K562 (cell line): ENCODE measurements at regions not wholly inside any gene's neighbourhood (a gene's known extent, or its start where the extent isn't known, plus 50 kb on each side); places are given as distances from the start of the nearest gene placed in this dataset.

Experiments used
- ATAC-seq: fragments of 200-7000 bp; cut with Tn5 transposase; 3 replicates; pipeline ENCODE4 v1.9.1; 2020; ENCODE audit warnings: moderate library complexity
- BruUV-seq: library from RNA; stranded (reverse); fragments of 400-500 nt; replicated peaks from 2 replicates; lab custom pipeline; 2021; lab: Mats Ljungman, UMichigan
- CTCF ChIA-PET: fragments of 300-600 bp; formaldehyde crosslinking; extraction: SDS; loops from one replicate; lab custom pipeline; 2021; ENCODE audit warnings: low intra/inter-chr PET ratio; lab: Yijun Ruan, JAX
- POLR2A ChIA-PET: fragments of 300-600, 350-650 bp; sonication (Branson Sonifier 250); formaldehyde crosslinking; extraction: SDS; loops from one replicate; lab custom pipeline; 2021; ENCODE audit warnings: antibody characterized with exemption, inconsistent platforms; lab: Yijun Ruan, JAX
- DNase-seq, 4 experiments: peaks; one replicate each; pipeline versions ENCODE4 v3.0.0 to v3.0.0-alpha.2; 2011 to 2018; ENCODE audit warnings: low spot score in 3 of 4, mixed read lengths in 3 of 4; ENCODE audit errors: extremely low read depth in 1 of 4
- FAIRE-seq: peaks from 2 replicates; lab custom pipeline; 2011; peaks lifted over from hg19 to GRCh38; lab: Jason Lieb, UNC
- H2AFZ ChIP-seq: 2 replicates; pipeline ENCODE4 v1.6.0; 2011; ENCODE audit warnings: low read depth, low read length, control low read depth, inconsistent platforms
- H3K27ac ChIP-seq: fragments of 200-600 bp; 3 replicates; pipeline ENCODE4 v1.8.0; 2011; ENCODE audit warnings: low read depth, mild to moderate bottlenecking, control low read depth, inconsistent platforms, low read length, moderate library complexity, mixed read lengths; ENCODE audit errors: extremely low read depth
- H3K27me3 ChIP-seq, 2 experiments: fragments of 300-600 bp in 1 of 2; 2 replicates in 1 of 2; 3 replicates in 1 of 2; pipeline versions ENCODE4 v1.6.0 to v1.8.0; 2011; ENCODE audit warnings: inconsistent platforms in 2 of 2, low read length in 2 of 2, mild to moderate bottlenecking in 1 of 2, mixed read lengths in 1 of 2, moderate library complexity in 1 of 2; ENCODE audit not compliant: control insufficient read depth in 2 of 2, insufficient read depth in 2 of 2
- H3K36me3 ChIP-seq: fragments of 300-600 bp; 3 replicates; pipeline ENCODE4 v1.8.0; 2011; ENCODE audit warnings: mild to moderate bottlenecking, low read length, inconsistent platforms; ENCODE audit not compliant: control insufficient read depth, insufficient read depth
- H3K4me1 ChIP-seq, 2 experiments: fragments of 200-600 bp in 1 of 2; replicated peaks in 1 of 2; 2 replicates in 1 of 2; 3 replicates in 1 of 2; pipeline versions ENCODE4 v1.5.1 to v1.8.0; 2011; ENCODE audit warnings: inconsistent platforms in 2 of 2, low read length in 2 of 2, mild to moderate bottlenecking in 1 of 2, mixed read lengths in 1 of 2, moderate library complexity in 1 of 2; ENCODE audit not compliant: control insufficient read depth in 2 of 2, insufficient read depth in 2 of 2
- H3K4me2 ChIP-seq: 2 replicates; pipeline ENCODE4 v1.6.1; 2011; ENCODE audit warnings: low read length, control low read depth, inconsistent platforms, mixed read lengths; ENCODE audit not compliant: insufficient read depth
- H3K4me3 ChIP-seq: fragments of 200-600 bp; sonication (generic), shearing (Covaris generic); 2 replicates; pipeline ENCODE4 v1.5.1; 2016; ENCODE audit warnings: control low read depth, inconsistent platforms
- H3K79me2 ChIP-seq: fragments of 200-600 bp; 3 replicates; pipeline ENCODE4 v1.8.0; 2011; ENCODE audit warnings: low read length, inconsistent platforms; ENCODE audit not compliant: control insufficient read depth, insufficient read depth
- H3K9ac ChIP-seq, 2 experiments: 2 replicates each; pipeline versions ENCODE4 v1.6.0 to v1.6.1; 2011; ENCODE audit warnings: low read depth in 2 of 2, low read length in 2 of 2, control low read depth in 1 of 2, inconsistent platforms in 1 of 2, mild to moderate bottlenecking in 1 of 2, mixed read lengths in 1 of 2; ENCODE audit not compliant: insufficient read depth in 1 of 2
- H3K9me1 ChIP-seq: one replicate; pipeline ENCODE4 v1.6.0; 2011; ENCODE audit warnings: inconsistent platforms, mild to moderate bottlenecking, low read length, moderate library complexity; ENCODE audit not compliant: control insufficient read depth, insufficient read depth
- H3K9me3 ChIP-seq: replicated peaks from 2 replicates; pipeline ENCODE4 v1.5.1; 2011; ENCODE audit warnings: low read depth, low read length, inconsistent platforms; ENCODE audit not compliant: control insufficient read depth, insufficient read depth
- H4K20me1 ChIP-seq: replicated peaks from 2 replicates; pipeline ENCODE4 v1.6.1; 2011; ENCODE audit warnings: low read length, inconsistent platforms, mixed read lengths; ENCODE audit not compliant: control insufficient read depth, insufficient read depth
- BDP1 ChIP-seq: IDR thresholded peaks from 3 replicates; pipeline ENCODE4 v1.6.1; 2011; ENCODE audit not compliant: insufficient read length, insufficient read depth
- BRCA1 ChIP-seq, 2 experiments: fragments of 450-650 bp in 1 of 2; sonication (generic) in 1 of 2; formaldehyde crosslinking in 1 of 2; IDR thresholded peaks; 2 replicates each; pipeline versions ENCODE4 v1.5.0 to v1.6.1; 2017 to 2020; ENCODE audit warnings: mild to moderate bottlenecking in 1 of 2, missing genetic modification reagents in 1 of 2
- CLOCK ChIP-seq: fragments of 250-450 bp; sonication (Bioruptor Pico); IDR thresholded peaks from 2 replicates; pipeline ENCODE4 v1.4.0; 2020; ENCODE audit warnings: mild to moderate bottlenecking, moderate library complexity, borderline replicate concordance
- CXXC5 ChIP-seq: fragments of 250-450 bp; sonication (Bioruptor Pico); IDR thresholded peaks from 2 replicates; pipeline ENCODE4 v1.8.0; 2022; ENCODE audit warnings: inconsistent platforms, mild to moderate bottlenecking, moderate library complexity
- ELK3 ChIP-seq: fragments of 450-650 bp; formaldehyde crosslinking; IDR thresholded peaks from 2 replicates; pipeline ENCODE4 v1.4.0; 2020; ENCODE audit warnings: mild to moderate bottlenecking
- HMG20B ChIP-seq: fragments of 250-450 bp; sonication (Bioruptor Pico); IDR thresholded peaks from 2 replicates; pipeline ENCODE4 v1.5.0; 2021; ENCODE audit warnings: mild to moderate bottlenecking
- HNRNPUL1 ChIP-seq: fragments of 200-400 bp; formaldehyde crosslinking; IDR thresholded peaks from 2 replicates; pipeline ENCODE4 v1.6.1; 2017; ENCODE audit warnings: low read length
- KLF1 ChIP-seq: fragments of 450-650 bp; IDR thresholded peaks from 2 replicates; pipeline ENCODE4 v1.6.1; 2016; ENCODE audit warnings: missing genetic modification characterization, missing compliant biosample characterization
- KLF6 ChIP-seq: fragments of 250-450 bp; sonication (Bioruptor Pico); IDR thresholded peaks from 2 replicates; pipeline ENCODE4 v1.4.0; 2020; ENCODE audit warnings: mild to moderate bottlenecking, moderate library complexity, borderline replicate concordance
- MAFF ChIP-seq: IDR thresholded peaks from 2 replicates; pipeline ENCODE4 v1.6.1; 2012; ENCODE audit warnings: low read length, improper control_type of control experiment
- NCOA4 ChIP-seq: fragments of 450-650 bp; IDR thresholded peaks from 2 replicates; pipeline ENCODE4 v1.6.1; 2018; ENCODE audit warnings: mild to moderate bottlenecking; ENCODE audit not compliant: partially characterized antibody
- RFX1 ChIP-seq: fragments of 450-650 bp; IDR thresholded peaks from 2 replicates; pipeline ENCODE4 v1.6.1; 2016; ENCODE audit warnings: mild to moderate bottlenecking, moderate library complexity
- SIN3B ChIP-seq: fragments of 450-650 bp; IDR thresholded peaks from 2 replicates; pipeline ENCODE4 v1.6.1; 2017; ENCODE audit warnings: low read depth, mild to moderate bottlenecking, moderate library complexity
- ZNF695 ChIP-seq: fragments of 450-650 bp; formaldehyde crosslinking; IDR thresholded peaks from 2 replicates; pipeline ENCODE4 v1.4.0; 2020; ENCODE audit warnings: mild to moderate bottlenecking, moderate library complexity
- WGBS: fragments of 100-300 bp; shearing (Covaris generic); methylation state at CpG from one replicate; pipeline ENCODE4 v1.1.6; 2016; ENCODE audit warnings: low coverage, mixed read lengths; ENCODE audit not compliant: insufficient coverage; ENCODE audit errors: missing lambda C conversion rate; 5-methylcytosine and 5-hydroxymethylcytosine counted together
- in situ Hi-C: fragments of 300-500 bp; cut with MboI; formaldehyde crosslinking; loops from 4 replicates; pipeline ENCODE4 v1.15.0; 2018; ENCODE audit warnings: inconsistent platforms, mixed read lengths
- intact Hi-C: fragments of 100-400 bp; cut with micrococcal nuclease; formaldehyde crosslinking; loops from 2 replicates; pipeline ENCODE4 v1.14.2; 2022
- TF ChIP-seq, protein P1 (sequence below): conservative IDR thresholded peaks from 2 replicates; pipeline ENCODE4 v1.6.1; 2011; ENCODE audit warnings: low read depth, mild to moderate bottlenecking, low read length; ENCODE audit not compliant: control insufficient read depth

DNA sequence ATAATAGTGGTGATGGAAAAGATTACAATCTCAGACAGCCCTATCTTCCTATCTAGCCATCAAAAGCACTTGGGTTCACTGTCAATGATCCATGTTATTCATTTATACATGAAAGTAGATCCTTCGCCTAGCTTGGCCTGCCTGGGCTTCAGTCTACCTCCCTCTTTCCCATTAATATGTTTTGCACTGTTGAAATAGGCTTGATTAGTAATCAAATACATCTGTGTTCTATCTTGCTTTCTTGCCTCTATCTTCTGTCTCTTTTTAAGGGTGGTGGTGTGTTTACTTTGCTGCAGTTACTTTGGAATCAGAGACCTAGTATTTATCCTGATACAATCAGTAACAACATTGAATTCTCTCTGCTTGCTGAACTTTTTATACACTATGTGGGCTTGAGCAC, 521.2 kb downstream of the TNS1 start:
- WGBS, result 0% methylated on average over 1 of the region's 1 CpG
- H3K27me3 ChIP-seq, result no peaks in the 10 kb centered on the region; a peak in 1 of 5 replicates

More for the DNA sequence above, 521.2 kb downstream of the TNS1 start:
- Histone ChIP-seq H3K9me3 (no peaks in the 10 kb centered on the region), H3K79me2 (no peaks in the 10 kb centered on the region), H3K9me1 (no peaks in the 10 kb centered on the region), H3K4me2 (no peak overlapping the region), H3K4me3 (no peak overlapping the region), H3K27ac (no peak overlapping the region), H3K36me3 (no peaks in the 10 kb centered on the region), H4K20me1 (no peaks in the 10 kb centered on the region), H3K4me1 (no peaks in the 10 kb centered on the region), H2AFZ (no peak overlapping the region), H3K9ac (no peak overlapping the region)
- ATAC-seq, result no peak
- no peak for DNase-seq
- no peak for FAIRE-seq
- intact Hi-C loops, result no loop called here
- in situ Hi-C loops, result no loop called here
- POLR2A ChIA-PET, result no interaction called here
- no TSS peak for BruUV-seq
- TF ChIP-seq SIN3B (no peak), RFX1 (no peak), CLOCK (no peak), BDP1 (no peak), HNRNPUL1 (no peak), ZNF695 (CRISPR knock-in tag) (no peak), ELK3 (no peak), KLF6 (CRISPR knock-in tag) (no peak), BRCA1 (IDR thresholded peaks at IDR 0.05) (no peak), BRCA1 (CRISPR knock-in tag; IDR thresholded peaks at IDR 0.05) (no peak), KLF1 (tag) (no peak), MAFF (no peak), CXXC5 (no peak), HMG20B (CRISPR knock-in tag) (no peak), NCOA4 (no peak)
- TF ChIP-seq, protein P1, sequence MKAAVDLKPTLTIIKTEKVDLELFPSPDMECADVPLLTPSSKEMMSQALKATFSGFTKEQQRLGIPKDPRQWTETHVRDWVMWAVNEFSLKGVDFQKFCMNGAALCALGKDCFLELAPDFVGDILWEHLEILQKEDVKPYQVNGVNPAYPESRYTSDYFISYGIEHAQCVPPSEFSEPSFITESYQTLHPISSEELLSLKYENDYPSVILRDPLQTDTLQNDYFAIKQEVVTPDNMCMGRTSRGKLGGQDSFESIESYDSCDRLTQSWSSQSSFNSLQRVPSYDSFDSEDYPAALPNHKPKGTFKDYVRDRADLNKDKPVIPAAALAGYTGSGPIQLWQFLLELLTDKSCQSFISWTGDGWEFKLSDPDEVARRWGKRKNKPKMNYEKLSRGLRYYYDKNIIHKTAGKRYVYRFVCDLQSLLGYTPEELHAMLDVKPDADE, result no peak
- CTCF ChIA-PET, result no interaction called here
